ENCODE measurements at regions not wholly inside any gene's neighbourhood (a gene's known extent, or its start where the extent isn't known, plus 50 kb on each side); places are given as distances from the start of the nearest gene placed in this dataset.

GRCh38 chr5:67619636-67620035 is 423.0 kb upstream of the CD180 start:
- TF ChIP-seq EP300 (IDR thresholded peaks at IDR 0.05) (no peak), CTCF (IDR thresholded peaks at IDR 0.05) (no peak), POLR2A (IDR thresholded peaks at IDR 0.05) (no peak)
